Activated naive CD4-positive, alpha-beta T cell treated with anti-CD3 and anti-CD28 coated beads, Interleukin-2, amount 10 ng/mL, durations not matched to agents 7 days and 5 days (primary cell): ENCODE measurements at regions not wholly inside any gene's neighbourhood (a gene's known extent, or its start where the extent isn't known, plus 50 kb on each side); places are given as distances from the start of the nearest gene placed in this dataset.

Source experiments
- CTCF ChIA-PET: fragments of 350-600 bp; sonication (Branson Sonifier 250); formaldehyde crosslinking; loops from one replicate; lab custom pipeline; 2021; ENCODE audit warnings: antibody characterized with exemption; lab: Charles Lee
- DNase-seq: peaks from one replicate; pipeline ENCODE4 v3.0.0-alpha.2; 2020
- H3K27ac Mint-ChIP-seq: one replicate; pipeline ENCODE4 v1.8.0; 2021; ENCODE audit warnings: mild to moderate bottlenecking, moderate library complexity, mixed read lengths
- H3K27me3 Mint-ChIP-seq: one replicate; pipeline ENCODE4 v1.8.0; 2021; ENCODE audit warnings: mild to moderate bottlenecking, mixed read lengths
- H3K36me3 Mint-ChIP-seq: one replicate; pipeline ENCODE4 v1.8.0; 2021; ENCODE audit warnings: mixed read lengths
- H3K4me1 Mint-ChIP-seq: one replicate; pipeline ENCODE4 v1.8.0; 2021; ENCODE audit warnings: mixed read lengths
- H3K4me3 Mint-ChIP-seq: one replicate; pipeline ENCODE4 v1.8.0; 2021; ENCODE audit warnings: mild to moderate bottlenecking, moderate library complexity, mixed read lengths
- H3K9me3 Mint-ChIP-seq: one replicate; pipeline ENCODE4 v1.8.0; 2021; ENCODE audit warnings: mixed read lengths

DNA sequence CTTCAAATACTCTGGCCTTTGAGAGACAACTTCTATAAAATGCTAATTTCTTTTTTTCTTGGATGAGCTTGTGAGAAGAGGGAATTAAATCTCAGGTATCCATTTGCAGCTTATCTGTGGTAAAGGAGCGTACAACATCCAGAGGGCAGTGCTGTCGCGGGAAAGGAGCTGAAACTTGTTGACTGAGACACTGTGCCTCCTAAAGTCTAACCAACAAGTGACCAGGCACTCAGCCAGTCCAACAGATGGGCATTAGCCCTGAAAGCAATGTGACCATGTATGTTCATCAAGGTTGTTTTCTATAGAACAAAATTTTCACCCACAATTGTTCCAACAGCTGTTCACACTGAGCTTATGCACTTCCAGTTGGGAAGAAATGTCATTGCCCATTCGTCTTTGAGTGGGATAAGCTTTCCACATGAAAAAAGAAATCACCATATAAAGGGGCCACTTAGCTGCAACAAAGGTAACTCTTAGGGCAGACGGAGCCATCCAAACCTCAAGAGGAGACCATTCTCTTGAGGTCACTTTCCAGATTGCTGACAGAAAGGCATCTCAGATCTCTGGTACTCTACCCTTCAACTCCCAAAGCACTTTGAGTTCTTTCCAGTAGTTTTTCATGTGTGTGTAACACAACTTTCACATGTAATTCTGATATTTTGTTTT, 244.8 kb upstream of the NEIL3 start:
- no peaks in the 10 kb centered on the region for H3K27me3 Mint-ChIP-seq
- no peak for DNase-seq
- H3K4me1 Mint-ChIP-seq, result no peaks in the 10 kb centered on the region
- H3K4me3 Mint-ChIP-seq, result no peak overlapping the region
- H3K27ac Mint-ChIP-seq, result no peak overlapping the region
- H3K9me3 Mint-ChIP-seq, result no peaks in the 10 kb centered on the region
- no peaks in the 10 kb centered on the region for H3K36me3 Mint-ChIP-seq
- CTCF ChIA-PET, result interaction anchor here (0.9 kb wide), 1 partner anchor 18 kb away, joined by 4 read pairs; no protein-coding TSS in a partner anchor

DNA sequence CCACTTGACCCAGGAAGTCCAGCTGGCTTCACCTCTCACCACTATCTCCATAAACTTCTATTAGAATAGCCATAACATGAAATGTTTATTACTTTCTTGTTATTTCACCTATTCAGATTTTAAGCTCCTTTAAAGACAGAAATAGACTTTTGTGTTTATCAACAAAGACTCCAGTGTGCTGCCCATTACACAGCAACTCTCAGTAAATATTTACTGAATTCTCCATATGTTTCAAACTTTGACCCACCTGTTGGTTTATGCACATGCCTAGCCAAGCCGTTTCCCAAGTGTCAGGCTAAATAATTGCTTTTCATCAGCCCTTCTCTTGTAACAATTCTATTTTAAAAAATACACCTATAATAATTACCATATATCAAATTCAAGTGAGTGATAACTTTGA, 242.9 kb upstream of the NEIL3 start:
- Mint-ChIP-seq H3K4me1 (no peaks in the 10 kb centered on the region), H3K27me3 (no peaks in the 10 kb centered on the region), H3K4me3 (no peak overlapping the region), H3K36me3 (no peaks in the 10 kb centered on the region), H3K27ac (no peak overlapping the region), H3K9me3 (no peaks in the 10 kb centered on the region)
- no peak for DNase-seq
- CTCF ChIA-PET, result no interaction called here

DNA sequence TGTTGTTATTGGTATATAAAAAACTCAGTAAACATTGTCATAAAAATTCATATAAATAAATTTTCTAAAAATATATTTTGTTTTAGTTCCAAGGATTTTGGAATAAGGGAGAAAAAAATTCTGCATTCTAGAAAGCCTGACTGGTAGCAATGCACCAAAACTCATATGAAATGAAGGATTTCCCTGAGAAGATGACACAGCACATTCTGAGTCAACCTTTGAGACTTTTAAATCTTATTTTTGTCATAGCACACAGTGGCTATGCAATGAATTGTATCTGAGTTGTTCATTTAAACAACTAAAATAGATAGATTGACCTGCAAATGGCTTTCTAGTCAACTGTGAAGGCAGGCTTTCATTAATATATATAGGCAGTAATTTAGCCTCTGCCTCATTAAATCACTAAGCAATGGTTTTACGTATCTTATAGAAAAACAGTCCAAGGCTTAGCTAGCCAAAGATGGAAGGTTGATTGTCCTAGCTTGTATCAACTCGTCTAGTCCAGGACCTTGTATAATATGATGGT, 239.1 kb upstream of the NEIL3 start:
- no peak for DNase-seq
- Mint-ChIP-seq H3K4me1 (no peaks in the 10 kb centered on the region), H3K27ac (no peak overlapping the region), H3K9me3 (no peaks in the 10 kb centered on the region), H3K4me3 (no peak overlapping the region), H3K27me3 (no peaks in the 10 kb centered on the region), H3K36me3 (no peaks in the 10 kb centered on the region)
- CTCF ChIA-PET, result no interaction called here

DNA sequence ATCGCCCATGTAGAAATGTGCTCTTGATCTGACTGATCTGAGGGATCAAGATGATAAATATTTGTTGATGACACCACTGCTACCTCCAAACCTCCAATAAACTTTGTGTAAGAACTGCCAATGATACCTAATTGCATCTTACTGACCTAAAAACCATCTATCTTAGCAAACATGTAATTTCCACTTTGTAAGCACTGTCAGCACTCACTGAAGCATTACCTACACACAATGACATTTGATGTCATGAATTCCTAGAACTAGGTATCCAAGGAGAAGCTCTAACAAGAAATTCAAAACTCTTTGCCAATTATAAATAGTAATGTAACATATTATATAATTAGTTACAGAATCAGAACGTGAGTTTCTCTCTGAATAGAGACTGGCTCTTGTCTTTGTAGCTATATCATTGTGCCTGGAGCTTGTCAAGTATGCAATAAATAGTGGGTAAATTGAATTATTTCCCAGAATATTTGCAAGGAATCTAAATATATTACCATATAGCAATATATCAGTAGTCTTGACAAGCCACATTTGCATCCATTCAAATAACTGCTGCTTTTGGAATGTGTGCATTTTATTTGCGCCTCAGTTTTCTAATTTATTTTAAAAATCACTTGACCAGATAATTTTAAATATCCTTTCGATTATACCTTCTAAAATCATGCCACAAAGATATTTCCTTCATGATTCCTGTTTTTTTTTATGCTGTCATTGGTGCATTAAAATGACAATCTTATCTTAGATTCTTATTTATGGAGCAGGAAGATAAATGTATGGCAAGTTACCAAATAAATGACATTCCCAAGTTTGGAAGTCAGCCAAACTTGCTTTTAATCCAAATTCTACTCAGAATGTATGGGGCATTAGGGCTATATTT, 232.3 kb upstream of the NEIL3 start:
- no peaks in the 10 kb centered on the region for H3K27me3 Mint-ChIP-seq
- CTCF ChIA-PET, result no interaction called here
- H3K36me3 Mint-ChIP-seq, result no peaks in the 10 kb centered on the region
- H3K4me1 Mint-ChIP-seq, result no peaks in the 10 kb centered on the region
- H3K9me3 Mint-ChIP-seq, result no peaks in the 10 kb centered on the region
- no peak overlapping the region for H3K4me3 Mint-ChIP-seq
- no peak for DNase-seq
- H3K27ac Mint-ChIP-seq, result no peak overlapping the region

DNA sequence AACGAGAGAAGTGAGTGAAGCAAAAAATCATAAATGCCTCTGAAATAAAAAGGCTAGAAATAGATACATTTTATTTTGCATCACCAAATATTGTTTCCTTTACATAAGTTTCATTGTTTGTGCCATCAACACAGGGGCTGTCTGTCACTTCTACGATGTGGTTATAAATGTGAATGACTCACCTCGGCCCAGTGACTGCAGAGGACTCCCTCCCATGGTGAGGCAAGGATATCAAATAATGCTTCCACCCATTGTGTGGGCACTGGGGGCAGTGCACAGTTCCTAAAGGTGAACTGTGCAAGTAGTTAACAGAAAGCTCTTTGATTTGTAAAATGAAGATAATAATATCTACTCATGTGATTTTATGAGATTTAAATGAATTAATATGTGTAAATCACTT, 230.3 kb upstream of the NEIL3 start:
- H3K4me1 Mint-ChIP-seq, result no peaks in the 10 kb centered on the region
- no peaks in the 10 kb centered on the region for H3K27me3 Mint-ChIP-seq
- no peak overlapping the region for H3K4me3 Mint-ChIP-seq
- H3K27ac Mint-ChIP-seq, result no peak overlapping the region
- no peaks in the 10 kb centered on the region for H3K9me3 Mint-ChIP-seq
- H3K36me3 Mint-ChIP-seq, result no peaks in the 10 kb centered on the region
- CTCF ChIA-PET, result no interaction called here
- DNase-seq, result no peak

DNA sequence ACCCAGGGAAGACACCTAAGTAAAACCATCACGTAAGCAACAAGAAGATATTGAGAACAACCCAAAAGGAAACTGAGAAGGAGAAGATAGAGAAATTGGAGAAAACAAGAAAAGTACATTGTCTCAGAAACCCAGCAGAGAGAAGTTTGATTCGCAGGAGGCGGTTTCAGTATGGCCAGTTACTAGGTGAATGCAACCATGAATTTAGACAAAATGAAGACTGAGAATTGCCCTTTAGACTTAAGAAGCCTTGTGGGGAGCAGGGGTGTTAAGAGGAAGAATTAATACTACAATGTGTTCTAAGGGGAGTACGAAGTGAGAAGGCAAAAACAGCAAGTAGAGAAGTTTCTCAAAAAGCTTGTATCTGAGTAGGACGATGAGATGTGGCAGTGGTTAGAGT, 229.3 kb upstream of the NEIL3 start:
- DNase-seq, result no peak
- Mint-ChIP-seq H3K36me3 (no peaks in the 10 kb centered on the region), H3K9me3 (no peaks in the 10 kb centered on the region), H3K27me3 (no peaks in the 10 kb centered on the region), H3K27ac (no peak overlapping the region), H3K4me3 (no peak overlapping the region), H3K4me1 (no peaks in the 10 kb centered on the region)
- CTCF ChIA-PET, result no interaction called here

DNA sequence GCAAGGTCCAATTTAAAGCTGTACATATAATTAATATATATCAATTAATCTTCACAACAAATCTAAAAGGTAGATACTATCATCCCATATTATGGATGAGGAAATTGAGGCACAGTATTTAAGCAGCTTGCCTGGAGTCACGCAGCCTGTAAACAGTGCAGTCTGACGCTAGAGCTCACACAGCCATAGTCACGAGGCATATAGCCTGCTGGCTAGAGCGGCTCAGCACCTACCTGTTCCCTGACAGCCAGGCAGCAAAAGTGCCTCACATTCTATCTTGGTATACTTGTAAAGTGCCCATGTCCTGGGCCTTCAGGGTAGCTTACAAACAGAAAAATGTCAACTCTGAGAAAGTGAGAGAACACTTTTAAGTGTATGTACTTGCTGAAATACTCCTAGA, 222.6 kb upstream of the NEIL3 start:
- CTCF ChIA-PET, result interaction anchor here (0.6 kb wide), 1 partner anchor 14 kb away, joined by 3 read pairs; no protein-coding TSS in a partner anchor
- no peak for DNase-seq
- no peak overlapping the region for H3K4me3 Mint-ChIP-seq
- H3K27me3 Mint-ChIP-seq, result no peaks in the 10 kb centered on the region
- no peaks in the 10 kb centered on the region for H3K9me3 Mint-ChIP-seq
- H3K36me3 Mint-ChIP-seq, result no peaks in the 10 kb centered on the region
- no peaks in the 10 kb centered on the region for H3K4me1 Mint-ChIP-seq
- no peak overlapping the region for H3K27ac Mint-ChIP-seq

DNA sequence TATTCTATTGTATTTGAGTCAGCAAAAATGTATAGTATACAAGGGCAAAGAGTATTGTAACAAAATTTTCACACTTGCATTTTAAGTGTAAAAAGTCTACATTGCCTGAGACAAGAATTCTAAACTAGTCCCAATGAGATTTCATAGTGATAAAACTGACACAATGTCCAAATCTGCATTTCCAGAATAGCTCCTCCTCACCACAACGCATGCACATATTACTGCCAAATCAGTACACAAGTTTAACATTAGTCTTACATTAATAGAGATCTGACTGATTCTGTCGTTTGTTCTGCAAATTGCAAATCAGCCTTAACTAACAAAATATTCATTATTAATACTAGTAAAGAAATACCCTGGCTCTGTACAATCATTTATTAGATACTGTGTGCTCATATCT, 222.2 kb upstream of the NEIL3 start:
- H3K36me3 Mint-ChIP-seq, result no peaks in the 10 kb centered on the region
- CTCF ChIA-PET, result no interaction called here
- H3K9me3 Mint-ChIP-seq, result no peaks in the 10 kb centered on the region
- no peak overlapping the region for H3K27ac Mint-ChIP-seq
- H3K27me3 Mint-ChIP-seq, result no peaks in the 10 kb centered on the region
- DNase-seq, result no peak
- H3K4me3 Mint-ChIP-seq, result no peak overlapping the region
- no peaks in the 10 kb centered on the region for H3K4me1 Mint-ChIP-seq

DNA sequence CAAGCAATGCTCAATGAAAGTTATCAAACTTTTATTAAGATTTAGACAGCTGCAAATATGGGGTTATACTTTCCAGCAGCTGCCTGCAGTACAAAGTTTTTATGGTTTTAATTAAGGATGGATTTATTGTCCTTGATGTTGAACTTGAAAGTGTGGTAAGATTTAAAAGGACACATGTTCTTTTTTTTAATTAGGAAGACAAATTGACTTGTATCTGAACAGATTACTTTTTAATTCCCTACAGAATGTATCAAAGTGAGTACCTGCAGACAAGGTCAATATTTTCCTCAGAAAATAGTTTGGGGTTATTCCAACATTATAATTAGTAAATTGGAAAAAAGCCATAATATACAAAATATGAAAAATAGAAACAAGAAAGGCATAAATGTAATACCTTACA, 218.2 kb upstream of the NEIL3 start:
- H3K4me3 Mint-ChIP-seq, result no peak overlapping the region
- H3K27me3 Mint-ChIP-seq, result no peaks in the 10 kb centered on the region
- H3K27ac Mint-ChIP-seq, result no peak overlapping the region
- no peaks in the 10 kb centered on the region for H3K9me3 Mint-ChIP-seq
- no peaks in the 10 kb centered on the region for H3K36me3 Mint-ChIP-seq
- CTCF ChIA-PET, result no interaction called here
- no peak for DNase-seq
- H3K4me1 Mint-ChIP-seq, result no peaks in the 10 kb centered on the region

DNA sequence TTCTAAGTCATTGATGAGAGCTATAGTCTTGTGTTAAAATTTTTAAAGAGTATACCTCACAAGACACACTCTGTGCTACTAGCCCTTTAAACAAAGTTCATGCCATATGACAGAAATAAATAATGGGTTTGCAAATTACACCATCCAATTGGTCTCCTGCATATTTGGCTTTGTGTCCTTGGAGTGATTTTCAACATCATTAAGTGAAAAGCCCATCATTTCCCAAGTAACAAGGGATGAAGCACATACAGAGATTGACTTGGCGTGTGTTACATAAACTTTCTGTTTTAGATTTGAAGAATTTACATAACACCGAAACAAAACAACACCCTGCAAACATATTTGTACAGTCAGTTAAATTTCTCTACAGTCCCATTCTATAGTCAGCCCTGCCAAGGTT, 216.9 kb upstream of the NEIL3 start:
- H3K27me3 Mint-ChIP-seq, result no peaks in the 10 kb centered on the region
- no peaks in the 10 kb centered on the region for H3K4me1 Mint-ChIP-seq
- H3K4me3 Mint-ChIP-seq, result no peak overlapping the region
- no peak overlapping the region for H3K27ac Mint-ChIP-seq
- H3K36me3 Mint-ChIP-seq, result no peaks in the 10 kb centered on the region
- CTCF ChIA-PET, result no interaction called here
- H3K9me3 Mint-ChIP-seq, result no peaks in the 10 kb centered on the region
- no peak for DNase-seq

DNA sequence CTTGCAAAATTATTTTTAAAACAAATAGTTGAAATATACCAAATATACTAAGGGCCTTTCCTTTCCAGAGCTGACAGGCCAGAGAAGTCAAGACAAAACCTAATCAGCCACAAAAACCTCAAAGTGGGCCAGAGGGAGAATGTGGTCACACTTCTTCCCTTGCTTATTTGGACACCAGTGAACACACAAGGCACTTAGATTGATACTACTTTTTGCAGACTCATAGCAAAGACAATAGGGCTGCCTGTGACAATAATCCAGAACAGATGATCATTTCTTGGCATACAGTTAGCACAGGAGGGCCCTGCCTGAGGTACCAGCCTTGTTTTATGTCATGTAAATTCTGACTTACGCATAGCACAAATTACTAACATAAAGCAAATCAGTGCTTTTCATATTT, 215.7 kb upstream of the NEIL3 start:
- no peaks in the 10 kb centered on the region for H3K9me3 Mint-ChIP-seq
- no peak overlapping the region for H3K27ac Mint-ChIP-seq
- H3K36me3 Mint-ChIP-seq, result no peaks in the 10 kb centered on the region
- no peaks in the 10 kb centered on the region for H3K4me1 Mint-ChIP-seq
- no peak for DNase-seq
- H3K4me3 Mint-ChIP-seq, result no peak overlapping the region
- CTCF ChIA-PET, result no interaction called here
- H3K27me3 Mint-ChIP-seq, result no peaks in the 10 kb centered on the region

DNA sequence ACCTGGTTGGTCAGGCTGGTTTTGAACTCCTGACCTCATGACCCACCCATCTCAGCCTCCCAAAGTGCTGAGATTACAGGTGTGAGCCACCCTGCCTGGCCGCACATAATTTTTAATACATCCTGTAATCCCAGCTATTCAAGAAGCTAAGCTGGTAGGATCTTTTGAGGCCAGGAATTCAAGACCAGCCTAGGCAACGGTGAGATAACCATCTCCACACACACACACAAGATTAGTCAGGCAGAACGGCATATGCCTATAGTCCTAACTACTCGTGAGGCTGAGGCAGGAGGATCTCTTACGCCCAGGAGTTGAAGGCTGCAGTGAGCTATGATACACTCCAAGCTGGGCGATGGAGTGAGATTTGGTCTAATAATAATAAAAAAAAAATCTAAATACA, 212.4 kb upstream of the NEIL3 start:
- Mint-ChIP-seq H3K4me1 (no peaks in the 10 kb centered on the region), H3K27me3 (no peaks in the 10 kb centered on the region), H3K4me3 (no peak overlapping the region), H3K9me3 (no peaks in the 10 kb centered on the region), H3K27ac (no peak overlapping the region), H3K36me3 (no peaks in the 10 kb centered on the region)
- no peak for DNase-seq
- CTCF ChIA-PET, result no interaction called here

DNA sequence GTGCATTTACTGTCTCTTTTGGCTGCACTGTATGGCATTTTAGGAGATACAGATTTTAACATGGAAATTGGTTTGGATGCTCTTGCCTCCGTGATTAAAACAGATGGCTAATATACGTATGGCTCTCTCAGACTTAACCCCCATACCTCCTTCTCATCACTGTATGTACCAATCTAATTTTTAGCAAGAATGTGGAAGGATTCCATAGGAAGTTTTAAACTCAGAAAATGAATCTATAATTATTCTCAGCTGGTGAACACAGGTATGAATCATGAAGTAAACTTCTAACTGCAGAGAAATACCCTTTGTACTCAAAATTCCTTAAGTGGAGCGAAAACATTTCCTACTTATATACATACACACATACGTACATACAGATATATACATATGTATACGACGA, 210.5 kb upstream of the NEIL3 start:
- Mint-ChIP-seq H3K27me3 (no peaks in the 10 kb centered on the region), H3K4me1 (no peaks in the 10 kb centered on the region), H3K27ac (no peak overlapping the region), H3K4me3 (no peak overlapping the region), H3K9me3 (no peaks in the 10 kb centered on the region), H3K36me3 (no peaks in the 10 kb centered on the region)
- CTCF ChIA-PET, result interaction anchor here (1.7 kb wide), 1 partner anchor 52 kb away, joined by 3 read pairs; no protein-coding TSS in a partner anchor
- DNase-seq, result no peak

DNA sequence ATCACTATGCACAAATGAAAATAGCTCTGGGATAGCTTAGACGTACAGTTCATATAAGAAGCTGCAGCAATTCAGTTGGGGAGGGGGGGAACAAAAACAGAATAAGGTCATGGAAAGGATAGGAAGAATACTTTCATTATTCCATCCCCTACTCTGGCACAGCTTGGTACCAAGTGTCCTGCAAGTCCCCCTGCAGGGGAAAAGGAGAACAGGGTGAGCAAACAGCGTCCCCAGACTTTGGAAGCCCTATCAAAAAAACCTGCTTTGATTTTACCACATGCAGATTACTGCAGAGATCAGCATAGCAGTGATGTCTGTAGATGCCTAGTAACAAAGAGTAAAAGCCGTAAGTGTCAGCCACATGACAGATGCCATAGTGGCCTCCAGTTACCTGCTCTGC, 209.4 kb upstream of the NEIL3 start:
- CTCF ChIA-PET, result interaction anchor here (0.6 kb wide), 1 partner anchor 13 kb away, joined by 3 read pairs; no protein-coding TSS in a partner anchor

DNA sequence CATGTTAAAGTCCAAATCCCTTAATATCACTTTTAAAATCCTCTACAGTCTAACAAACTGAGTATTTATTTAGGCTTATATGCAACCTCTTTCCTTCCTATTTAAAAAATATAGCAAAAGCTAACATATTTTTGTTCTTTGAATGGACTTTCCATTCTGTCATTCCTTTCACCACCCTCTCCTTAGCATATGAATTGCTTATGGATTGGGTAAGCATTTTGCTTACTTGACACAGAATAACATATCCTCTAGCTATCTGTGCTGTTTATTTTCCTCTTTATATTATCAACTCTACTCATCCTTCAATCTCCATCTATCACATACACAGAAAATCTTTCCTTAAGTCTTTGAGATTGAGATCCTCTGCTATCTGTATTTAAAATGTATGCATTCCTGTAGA, 206.1 kb upstream of the NEIL3 start:
- no peak for DNase-seq
- CTCF ChIA-PET, result no interaction called here
- Mint-ChIP-seq H3K36me3 (no peaks in the 10 kb centered on the region), H3K9me3 (no peaks in the 10 kb centered on the region), H3K27me3 (no peaks in the 10 kb centered on the region), H3K27ac (no peak overlapping the region), H3K4me3 (no peak overlapping the region), H3K4me1 (no peaks in the 10 kb centered on the region)

More for the DNA sequence above, 209.4 kb upstream of the NEIL3 start:
- Mint-ChIP-seq H3K27ac (no peak overlapping the region), H3K4me3 (no peak overlapping the region), H3K4me1 (no peaks in the 10 kb centered on the region), H3K27me3 (no peaks in the 10 kb centered on the region), H3K36me3 (no peaks in the 10 kb centered on the region), H3K9me3 (no peaks in the 10 kb centered on the region)
- no peak for DNase-seq
